DND-41 (cell line): ENCODE measurements at regions not wholly inside any gene's neighbourhood (a gene's known extent, or its start where the extent isn't known, plus 50 kb on each side); places are given as distances from the start of the nearest gene placed in this dataset.

Experiments
- ATAC-seq: fragments of 200-7000 bp; cut with Tn5 transposase; 3 replicates; pipeline ENCODE4 v1.9.1; 2021; ENCODE audit warnings: low read depth; ENCODE audit not compliant: insufficient read depth
- DNase-seq: peaks from one replicate; pipeline ENCODE4 v3.0.0-alpha.2; 2020
- H2AFZ ChIP-seq: 2 replicates; pipeline ENCODE4 v1.6.0; 2012; ENCODE audit warnings: low read depth, low read length
- H3K27ac ChIP-seq: 2 replicates; pipeline ENCODE4 v1.5.1; 2012; ENCODE audit warnings: low read length, inconsistent platforms
- H3K27me3 ChIP-seq: fragments of 200-600 bp; sonication (generic); 2 replicates; pipeline ENCODE4 v1.6.0; 2012; ENCODE audit warnings: low read length, mild to moderate bottlenecking, inconsistent platforms; ENCODE audit not compliant: insufficient read depth, poor library complexity
- H3K36me3 ChIP-seq: 2 replicates; pipeline ENCODE4 v1.5.1; 2012; ENCODE audit warnings: low read length, inconsistent platforms; ENCODE audit not compliant: insufficient read depth
- H3K4me1 ChIP-seq: 2 replicates; pipeline ENCODE4 v1.5.1; 2012; ENCODE audit warnings: mild to moderate bottlenecking, low read length; ENCODE audit not compliant: insufficient read depth
- H3K4me2 ChIP-seq: 2 replicates; pipeline ENCODE4 v1.6.0; 2012; ENCODE audit warnings: mild to moderate bottlenecking, moderate library complexity, low read length, inconsistent platforms; ENCODE audit not compliant: insufficient read depth
- H3K4me3 ChIP-seq, 2 experiments: fragments of 200-600 bp in 1 of 2; shearing (Covaris generic) in 1 of 2; 2 replicates each; pipeline ENCODE4 v1.5.1; 2012 to 2016; ENCODE audit warnings: inconsistent platforms in 2 of 2, low read length in 2 of 2, mild to moderate bottlenecking in 2 of 2, low read depth in 1 of 2, moderate library complexity in 1 of 2
- H3K79me2 ChIP-seq: 2 replicates; pipeline ENCODE4 v1.6.0; 2012; ENCODE audit warnings: low read length, inconsistent platforms; ENCODE audit not compliant: insufficient read depth
- H3K9ac ChIP-seq: 2 replicates; pipeline ENCODE4 v1.6.0; 2012; ENCODE audit warnings: low read depth, mild to moderate bottlenecking, inconsistent platforms, low read length, moderate library complexity
- H3K9me3 ChIP-seq: 2 replicates; pipeline ENCODE4 v1.5.1; 2012; ENCODE audit warnings: low read length, moderate library complexity, mild to moderate bottlenecking, inconsistent platforms; ENCODE audit not compliant: insufficient read depth, severe bottlenecking
- H4K20me1 ChIP-seq: 2 replicates; pipeline ENCODE4 v1.6.0; 2012; ENCODE audit warnings: low read length; ENCODE audit not compliant: insufficient read depth
- CTCF ChIP-seq: IDR thresholded peaks from 2 replicates; pipeline ENCODE4 v1.5.1; 2012; ENCODE audit warnings: borderline replicate concordance, low read length, moderate library complexity, mild to moderate bottlenecking; ENCODE audit not compliant: poor library complexity, severe bottlenecking; ENCODE audit errors: extremely low read depth
- EZH2 ChIP-seq: IDR thresholded peaks from 3 replicates; pipeline ENCODE4 v1.6.1; 2012; ENCODE audit warnings: borderline replicate concordance, low read depth, mild to moderate bottlenecking, moderate library complexity, low read length, inconsistent platforms; ENCODE audit not compliant: severe bottlenecking

DNA sequence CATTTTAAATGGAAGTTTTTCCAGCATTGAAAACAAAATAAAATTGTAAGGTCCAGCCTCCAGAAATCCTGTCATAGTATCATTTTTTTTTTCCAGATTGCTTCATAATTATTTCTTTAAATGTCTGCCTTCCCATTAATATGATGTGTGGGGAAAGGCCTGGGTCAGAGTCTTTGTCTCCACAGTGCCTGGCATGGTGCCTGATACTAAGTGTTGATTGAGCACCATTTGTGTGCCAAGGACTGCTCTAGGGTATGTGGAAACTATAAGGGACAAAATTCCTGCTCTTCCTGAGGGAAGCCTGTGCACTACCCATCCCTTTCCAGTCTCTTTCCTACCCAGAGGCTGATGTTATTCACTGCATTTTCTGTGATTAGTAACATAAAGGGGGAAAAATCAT, 53.1 kb upstream of the BEND4 start:
- H2AFZ ChIP-seq, result no peak overlapping the region
- H3K79me2 ChIP-seq, result no peaks in the 10 kb centered on the region
- H3K4me2 ChIP-seq, result no peak overlapping the region
- DNase-seq (no peak), ATAC-seq (no peak)
- TF ChIP-seq EZH2 (no peak), CTCF (no peak)
- no peak overlapping the region for H3K9ac ChIP-seq
- H3K4me1 ChIP-seq, result no peaks in the 10 kb centered on the region
- H3K36me3 ChIP-seq, result no peaks in the 10 kb centered on the region
- H4K20me1 ChIP-seq, result no peaks in the 10 kb centered on the region
- no peak overlapping the region for H3K27ac ChIP-seq
- no peaks in the 10 kb centered on the region for H3K27me3 ChIP-seq
- no peak overlapping the region for H3K4me3 ChIP-seq
- H3K9me3 ChIP-seq, result no peaks in the 10 kb centered on the region

DNA sequence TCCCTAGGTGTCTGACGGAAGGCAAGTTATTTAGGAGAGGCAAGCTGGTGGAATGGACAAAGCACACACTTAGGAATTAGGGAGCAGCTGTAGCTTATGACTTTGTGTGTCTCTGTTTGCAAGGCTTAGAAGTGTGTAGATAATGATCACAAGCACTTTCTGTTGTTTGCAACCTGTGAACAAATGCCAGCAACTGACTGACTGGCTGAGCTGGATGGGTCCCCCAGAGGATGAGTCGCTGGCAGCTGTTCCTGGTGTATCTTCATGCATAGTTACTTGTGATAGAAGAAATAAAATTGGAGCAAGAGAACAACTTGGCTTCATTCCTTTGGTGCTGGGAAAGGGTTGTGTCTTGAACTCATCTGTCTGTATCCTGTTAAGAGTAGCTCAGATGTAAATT, 64.2 kb upstream of the BEND4 start:
- no peak overlapping the region for H3K27ac ChIP-seq
- no peak overlapping the region for H2AFZ ChIP-seq
- no peaks in the 10 kb centered on the region for H3K4me1 ChIP-seq
- H3K9me3 ChIP-seq, result no peaks in the 10 kb centered on the region
- H3K4me3 ChIP-seq, result no peak overlapping the region
- H3K4me2 ChIP-seq, result no peak overlapping the region
- TF ChIP-seq EZH2 (no peak), CTCF (no peak)
- DNase-seq, result no peak
- H3K9ac ChIP-seq, result no peak overlapping the region
- ATAC-seq, result no peak
- no peaks in the 10 kb centered on the region for H3K79me2 ChIP-seq
- no peaks in the 10 kb centered on the region for H3K27me3 ChIP-seq
- H4K20me1 ChIP-seq, result no peaks in the 10 kb centered on the region
- no peaks in the 10 kb centered on the region for H3K36me3 ChIP-seq

DNA sequence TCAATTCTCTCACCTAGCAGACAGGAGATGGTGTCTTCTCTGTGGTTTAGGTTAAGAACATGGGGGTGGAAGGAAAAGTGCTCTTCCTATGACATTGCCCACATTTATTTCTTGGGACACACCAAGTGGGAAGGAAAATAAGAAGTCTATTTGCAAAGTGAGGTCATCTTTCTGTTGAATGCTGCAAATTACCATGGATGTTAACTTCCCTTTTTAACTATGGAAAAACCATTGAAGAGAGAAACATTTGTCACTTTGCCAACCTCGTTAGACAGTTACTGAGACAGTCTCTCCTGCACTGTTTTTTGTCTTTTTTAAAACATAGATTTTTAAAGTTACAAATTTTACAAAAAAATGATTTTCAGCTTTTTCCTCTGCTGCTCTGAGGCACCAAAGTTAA, 72.8 kb upstream of the BEND4 start:
- Histone ChIP-seq H3K36me3 (no peaks in the 10 kb centered on the region), H3K4me2 (no peak overlapping the region), H4K20me1 (no peaks in the 10 kb centered on the region), H3K4me1 (no peaks in the 10 kb centered on the region), H3K9me3 (no peaks in the 10 kb centered on the region), H3K9ac (no peak overlapping the region), H3K27ac (no peak overlapping the region), H2AFZ (no peak overlapping the region), H3K27me3 (no peaks in the 10 kb centered on the region), H3K4me3 (no peak overlapping the region), H3K79me2 (no peaks in the 10 kb centered on the region)
- no peak for DNase-seq
- TF ChIP-seq EZH2 (no peak), CTCF (no peak)
- no peak for ATAC-seq

- no peaks in the 10 kb centered on the region for H3K4me1 ChIP-seq
- H3K9ac ChIP-seq, result no peak overlapping the region
- H3K27ac ChIP-seq, result no peak overlapping the region
- TF ChIP-seq CTCF (no peak), EZH2 (no peak)
- no peaks in the 10 kb centered on the region for H3K27me3 ChIP-seq
- no peaks in the 10 kb centered on the region for H3K79me2 ChIP-seq
- H3K36me3 ChIP-seq, result no peaks in the 10 kb centered on the region
- H3K4me3 ChIP-seq, result no peak overlapping the region
- no peak for ATAC-seq
- no peaks in the 10 kb centered on the region for H3K9me3 ChIP-seq
- no peak overlapping the region for H3K4me2 ChIP-seq
- no peak for DNase-seq
- H4K20me1 ChIP-seq, result no peaks in the 10 kb centered on the region
- H2AFZ ChIP-seq, result no peak overlapping the region
These were observed 82.4 kb upstream of the BEND4 start for GRCh38 chr4:42234817-42235216.
